ENCODE measurements at regions not wholly inside any gene's neighbourhood (a gene's known extent, or its start where the extent isn't known, plus 50 kb on each side); places are given as distances from the start of the nearest gene placed in this dataset.
"Not testable (repeated sequence)": the region's sequence is repeated elsewhere in the genome, so short reads cannot be mapped to it uniquely, and the experiment has no call there.

DNA sequence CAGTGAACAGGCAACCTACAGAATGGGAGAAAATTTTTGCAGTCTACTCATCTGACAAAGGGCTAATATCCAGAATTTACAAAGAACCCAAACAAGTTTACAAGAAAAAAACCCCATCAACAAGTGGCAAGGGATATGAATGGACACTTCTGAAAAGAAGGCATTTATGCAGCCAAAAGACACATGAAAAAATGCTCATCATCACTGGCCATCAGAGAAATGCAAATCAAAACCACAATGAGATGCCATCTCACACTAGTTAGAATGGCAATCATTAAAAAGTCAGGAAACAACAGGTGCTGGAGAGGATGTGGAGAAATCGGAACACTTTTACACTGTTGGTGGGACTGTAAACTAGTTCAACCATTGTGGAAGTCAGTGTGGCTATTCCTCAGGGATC, 80.3 kb downstream of the ZNF474 start:
- H3K36me3 Mint-ChIP-seq, H3K27ac Mint-ChIP-seq, H3K9me3 Mint-ChIP-seq, H3K27me3 Mint-ChIP-seq, H3K4me1 Mint-ChIP-seq, H3K4me3 Mint-ChIP-seq: not testable (repeated sequence)

- H3K4me3 Mint-ChIP-seq = no peak overlapping the region
- H3K4me1 Mint-ChIP-seq = no peaks in the 10 kb centered on the region
- no peak overlapping the region for H3K27ac Mint-ChIP-seq
- H3K9me3 Mint-ChIP-seq = peaks cover 0 to 3% (median 1%) of the 10 kb centered on the region in 3 donors
- H3K36me3 Mint-ChIP-seq = no peaks in the 10 kb centered on the region
- H3K27me3 Mint-ChIP-seq = no peaks in the 10 kb centered on the region
Observed at GRCh38 chr5:122218778-122219177, 89.4 kb downstream of the ZNF474 start.

- peaks cover 0 to 3% (median 1%) of the 10 kb centered on the region in 3 donors for H3K9me3 Mint-ChIP-seq
- no peaks in the 10 kb centered on the region for H3K4me1 Mint-ChIP-seq
- H3K27ac Mint-ChIP-seq = no peak overlapping the region
- H3K4me3 Mint-ChIP-seq = no peak overlapping the region
- no peaks in the 10 kb centered on the region for H3K27me3 Mint-ChIP-seq
- no peaks in the 10 kb centered on the region for H3K36me3 Mint-ChIP-seq
Observed at GRCh38 chr5:122219436-122220166, 90.3 kb downstream of the ZNF474 start.

- Mint-ChIP-seq H3K27me3 (no peaks in the 10 kb centered on the region), H3K4me1 (no peaks in the 10 kb centered on the region), H3K36me3 (no peaks in the 10 kb centered on the region), H3K27ac (no peak overlapping the region), H3K9me3 (peaks cover 0 to 3% (median 1%) of the 10 kb centered on the region in 3 donors), H3K4me3 (no peak overlapping the region)
Observed at GRCh38 chr5:122220511-122220910, 91.2 kb downstream of the ZNF474 start.

DNA sequence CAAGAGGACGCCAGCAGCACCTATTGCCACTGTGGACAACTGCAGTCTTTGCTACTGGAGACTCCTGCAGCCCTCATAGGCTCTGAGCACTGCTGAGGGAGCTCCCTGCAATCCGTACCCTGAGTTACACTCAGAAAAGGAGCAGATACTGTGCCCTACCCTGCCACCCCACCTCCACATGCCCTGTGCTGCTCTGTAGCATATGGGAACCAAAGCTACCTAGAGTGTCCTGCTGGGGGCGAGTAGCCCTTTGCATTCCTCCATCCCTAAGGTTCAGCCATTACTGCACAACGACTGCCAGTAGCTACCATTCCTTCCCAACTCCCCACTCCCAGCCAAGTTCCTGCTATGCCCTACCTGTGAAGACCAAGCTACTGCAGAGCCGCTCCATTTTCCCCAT, 90.2 kb upstream of the SNCAIP start:
- Mint-ChIP-seq H3K4me3 (no peak overlapping the region), H3K36me3 (no peaks in the 10 kb centered on the region), H3K9me3 (peaks cover 0 to 3% (median 1%) of the 10 kb centered on the region in 3 donors), H3K27ac (no peak overlapping the region), H3K4me1 (no peaks in the 10 kb centered on the region), H3K27me3 (no peaks in the 10 kb centered on the region)

GRCh38 chr5:122222580-122222979, 89.5 kb upstream of the SNCAIP start:
- H3K9me3 Mint-ChIP-seq = peaks cover 0 to 3% (median 1%) of the 10 kb centered on the region in 3 donors
- H3K4me3 Mint-ChIP-seq = no peak overlapping the region
- no peak overlapping the region for H3K27ac Mint-ChIP-seq
- H3K4me1 Mint-ChIP-seq = no peaks in the 10 kb centered on the region
- no peaks in the 10 kb centered on the region for H3K36me3 Mint-ChIP-seq
- no peaks in the 10 kb centered on the region for H3K27me3 Mint-ChIP-seq

DNA sequence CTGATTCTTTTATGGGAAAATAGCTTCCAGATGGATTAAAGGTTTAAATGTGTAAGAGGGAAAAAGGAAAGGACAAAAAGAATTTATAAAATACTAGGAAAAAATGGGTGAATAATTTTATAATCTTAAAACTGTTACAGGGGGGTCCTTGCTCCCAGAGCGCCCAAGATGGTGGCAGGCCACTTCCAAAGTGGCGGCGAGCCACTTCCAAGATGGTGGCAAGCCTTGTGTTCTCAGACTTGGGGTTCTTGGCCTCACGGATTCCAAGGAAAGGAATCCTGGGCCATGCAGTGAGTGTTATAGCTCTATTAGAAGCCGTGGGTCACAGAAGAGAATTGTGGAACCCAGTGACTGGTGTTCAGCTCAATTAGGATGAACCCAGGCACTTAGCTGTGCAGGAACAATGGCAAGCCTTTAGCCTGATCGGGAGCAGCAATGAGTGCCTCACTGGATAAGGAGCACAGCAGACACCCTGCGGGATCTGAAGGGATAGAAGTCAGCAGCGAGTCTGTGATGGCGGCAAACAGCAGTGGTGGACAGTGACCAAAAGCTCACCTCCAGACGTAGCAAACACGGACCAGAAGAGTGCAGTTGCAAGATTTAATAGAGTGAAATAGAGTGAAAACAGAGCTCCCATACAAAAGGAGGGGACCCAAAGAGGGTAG, 83.2 kb upstream of the SNCAIP start:
- Mint-ChIP-seq H3K27me3 (no peaks in the 10 kb centered on the region), H3K27ac (no peak overlapping the region), H3K4me1 (peaks cover 0 to 1% (median 0%) of the 10 kb centered on the region in 3 donors), H3K36me3 (no peaks in the 10 kb centered on the region), H3K4me3 (no peak overlapping the region), H3K9me3 (no peaks in the 10 kb centered on the region)

DNA sequence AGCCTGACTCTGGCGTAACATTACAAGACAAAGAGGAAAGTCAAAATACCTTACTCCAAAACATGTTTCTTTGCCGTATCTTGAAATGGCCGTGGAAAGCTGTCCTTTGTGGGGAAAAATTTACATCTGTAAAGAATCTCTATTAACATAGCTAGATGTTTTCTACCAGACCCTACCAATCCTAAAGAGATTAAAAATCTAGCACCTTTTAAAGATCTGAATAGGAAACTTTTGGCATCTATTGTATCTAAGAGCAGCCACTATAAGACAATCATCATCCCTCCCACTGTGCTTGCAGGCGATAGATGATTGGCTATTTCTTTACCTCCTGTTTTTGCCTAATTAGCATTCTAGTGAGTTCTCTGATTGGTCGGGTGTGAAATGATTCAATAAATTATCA, 82.5 kb upstream of the SNCAIP start:
- no peaks in the 10 kb centered on the region for H3K9me3 Mint-ChIP-seq
- H3K4me1 Mint-ChIP-seq = peaks cover 0 to 1% (median 0%) of the 10 kb centered on the region in 3 donors
- no peaks in the 10 kb centered on the region for H3K27me3 Mint-ChIP-seq
- H3K4me3 Mint-ChIP-seq = no peak overlapping the region
- H3K36me3 Mint-ChIP-seq = no peaks in the 10 kb centered on the region
- no peak overlapping the region for H3K27ac Mint-ChIP-seq

GRCh38 chr5:122236270-122237040, 75.6 kb upstream of the SNCAIP start:
- H3K9me3 Mint-ChIP-seq = peaks cover 0 to 9% (median 0%) of the 10 kb centered on the region in 3 donors
- H3K4me1 Mint-ChIP-seq = no peaks in the 10 kb centered on the region
- H3K27ac Mint-ChIP-seq = no peak overlapping the region
- H3K27me3 Mint-ChIP-seq = no peaks in the 10 kb centered on the region
- H3K36me3 Mint-ChIP-seq = no peaks in the 10 kb centered on the region
- no peak overlapping the region for H3K4me3 Mint-ChIP-seq

GRCh38 chr5:122237906-122238305, 74.1 kb upstream of the SNCAIP start:
- Mint-ChIP-seq H3K27ac (no peak overlapping the region), H3K9me3 (peaks cover 0 to 9% (median 0%) of the 10 kb centered on the region in 3 donors), H3K36me3 (no peaks in the 10 kb centered on the region), H3K4me1 (no peaks in the 10 kb centered on the region), H3K27me3 (no peaks in the 10 kb centered on the region), H3K4me3 (no peak overlapping the region)

- Mint-ChIP-seq H3K27me3 (peaks cover 2% of the 10 kb centered on the region), H3K9me3 (peaks cover 8 to 20% (median 10%) of the 10 kb centered on the region in 3 donors), H3K4me3 (no peak overlapping the region), H3K27ac (no peak overlapping the region), H3K36me3 (no peaks in the 10 kb centered on the region), H3K4me1 (no peaks in the 10 kb centered on the region)
Observed at GRCh38 chr5:122252319-122252718, 59.7 kb upstream of the SNCAIP start.

- H3K4me3 Mint-ChIP-seq = no peak overlapping the region
- no peak overlapping the region for H3K27ac Mint-ChIP-seq
- H3K9me3 Mint-ChIP-seq = peaks cover 8 to 20% (median 13%) of the 10 kb centered on the region in 3 donors
- no peaks in the 10 kb centered on the region for H3K4me1 Mint-ChIP-seq
- H3K36me3 Mint-ChIP-seq = no peaks in the 10 kb centered on the region
- peaks cover 2% of the 10 kb centered on the region for H3K27me3 Mint-ChIP-seq
Observed at GRCh38 chr5:122253794-122254193, 58.2 kb upstream of the SNCAIP start.

- Mint-ChIP-seq H3K9me3 (peaks cover 6 to 21% (median 13%) of the 10 kb centered on the region in 3 donors), H3K27ac (no peak overlapping the region), H3K27me3 (peaks cover 2% of the 10 kb centered on the region), H3K36me3 (no peaks in the 10 kb centered on the region), H3K4me3 (no peak overlapping the region), H3K4me1 (no peaks in the 10 kb centered on the region)
Observed at GRCh38 chr5:122256388-122256787, 55.6 kb upstream of the SNCAIP start.

DNA sequence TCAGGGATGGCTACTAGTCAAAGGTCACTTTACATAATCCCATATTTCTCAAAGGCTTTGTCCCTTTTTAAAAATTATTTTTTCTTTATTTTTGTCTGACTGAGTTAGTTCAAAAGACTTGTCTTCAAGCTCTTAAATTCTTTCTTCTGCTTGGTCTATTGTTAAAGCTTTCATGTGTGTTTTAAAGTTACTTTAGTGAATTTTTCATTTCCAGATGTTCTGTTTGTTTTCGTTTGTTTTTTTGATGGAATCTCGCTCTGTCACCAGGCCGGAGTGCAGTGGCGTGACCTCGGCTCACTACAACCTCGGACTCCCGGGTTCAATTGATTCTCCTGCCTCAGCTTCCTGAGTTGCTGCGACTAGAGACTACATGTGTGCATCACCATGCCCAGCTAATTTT, 55.0 kb upstream of the SNCAIP start:
- Mint-ChIP-seq H3K36me3 (no peaks in the 10 kb centered on the region), H3K9me3 (peaks cover 6 to 21% (median 13%) of the 10 kb centered on the region in 3 donors), H3K27me3 (peaks cover 2% of the 10 kb centered on the region), H3K27ac (no peak overlapping the region), H3K4me1 (no peaks in the 10 kb centered on the region), H3K4me3 (no peak overlapping the region)

- Mint-ChIP-seq H3K27me3 (peaks cover 2% of the 10 kb centered on the region), H3K27ac (no peak overlapping the region), H3K36me3 (no peaks in the 10 kb centered on the region), H3K4me3 (peak overlapping the region in 1 of 4 donors; percentile 56), H3K9me3 (peaks cover 6 to 21% (median 13%) of the 10 kb centered on the region in 3 donors), H3K4me1 (no peaks in the 10 kb centered on the region)
Observed at GRCh38 chr5:122258241-122258640, 53.8 kb upstream of the SNCAIP start.
